IPS DF 6.9 (cell line): ENCODE measurements at regions not wholly inside any gene's neighbourhood (a gene's known extent, or its start where the extent isn't known, plus 50 kb on each side); places are given as distances from the start of the nearest gene placed in this dataset.

Experiments
- DNase-seq: peaks from one replicate; pipeline ENCODE4 v3.0.0-alpha.2; 2013; ENCODE audit warnings: low read depth, low spot score
- H3K27ac ChIP-seq: one replicate; pipeline ENCODE4 v1.5.1; 2013; ENCODE audit warnings: low read length, control low read depth
- H3K27me3 ChIP-seq: 2 replicates; pipeline ENCODE4 v1.6.1; 2013; ENCODE audit warnings: mild to moderate bottlenecking, low read length; ENCODE audit not compliant: control insufficient read depth, insufficient read depth
- H3K36me3 ChIP-seq: 2 replicates; pipeline ENCODE4 v1.6.1; 2013; ENCODE audit warnings: low read length; ENCODE audit not compliant: control insufficient read depth, insufficient read depth
- H3K4me1 ChIP-seq: 2 replicates; pipeline ENCODE4 v1.6.1; 2013; ENCODE audit warnings: low read length; ENCODE audit not compliant: control insufficient read depth, insufficient read depth
- H3K4me3 ChIP-seq: 2 replicates; pipeline ENCODE4 v1.5.1; 2013; ENCODE audit warnings: mild to moderate bottlenecking, low read length
- H3K9me3 ChIP-seq: 2 replicates; pipeline ENCODE4 v1.6.1; 2013; ENCODE audit warnings: low read length, inconsistent platforms; ENCODE audit not compliant: control insufficient read depth, insufficient read depth
- WGBS: extraction: QIAGEN DNeasy Blood & Tissue Kit; methylation state at CpG from one replicate; pipeline ENCODE4 v1.1.7; 2013; ENCODE audit warnings: mixed read lengths, missing lambda C conversion rate; ENCODE audit not compliant: insufficient read length, insufficient coverage; 5-methylcytosine and 5-hydroxymethylcytosine counted together

DNA sequence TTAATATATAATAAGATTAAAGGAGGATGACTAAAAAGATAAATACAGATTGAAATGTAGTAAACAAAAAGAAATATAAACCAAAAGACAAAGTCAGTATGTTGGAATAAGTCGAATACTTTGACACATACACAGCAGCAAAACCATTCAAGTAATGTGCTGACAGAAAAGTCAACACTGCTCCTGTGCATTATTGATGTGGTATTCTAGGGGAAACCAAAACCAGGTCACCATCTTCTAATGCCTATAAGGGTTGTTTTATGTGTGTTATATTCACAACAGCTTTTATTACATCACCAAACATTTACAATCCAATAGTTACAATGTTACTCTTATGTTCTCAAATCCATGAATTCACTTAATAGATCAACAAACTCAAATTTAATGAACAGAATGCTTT lies 111.8 kb upstream of the DKK2 start:
- Histone ChIP-seq H3K9me3 (no peaks in the 10 kb centered on the region), H3K36me3 (no peaks in the 10 kb centered on the region), H3K27me3 (no peaks in the 10 kb centered on the region), H3K27ac (no peak overlapping the region), H3K4me1 (peaks cover under 1% of the 10 kb centered on the region; the same call in 1 of the 2 replicates), H3K4me3 (no peak overlapping the region)
- DNase-seq: no peak
- no CpG with 5 or more reads among the region's 1 CpG for WGBS

- H3K4me1 ChIP-seq: no peaks in the 10 kb centered on the region
- no CpG with 5 or more reads among the region's 1 CpG for WGBS
Observed at GRCh38 chr4:107138433-107138832, 102.3 kb upstream of the DKK2 start.

DNA sequence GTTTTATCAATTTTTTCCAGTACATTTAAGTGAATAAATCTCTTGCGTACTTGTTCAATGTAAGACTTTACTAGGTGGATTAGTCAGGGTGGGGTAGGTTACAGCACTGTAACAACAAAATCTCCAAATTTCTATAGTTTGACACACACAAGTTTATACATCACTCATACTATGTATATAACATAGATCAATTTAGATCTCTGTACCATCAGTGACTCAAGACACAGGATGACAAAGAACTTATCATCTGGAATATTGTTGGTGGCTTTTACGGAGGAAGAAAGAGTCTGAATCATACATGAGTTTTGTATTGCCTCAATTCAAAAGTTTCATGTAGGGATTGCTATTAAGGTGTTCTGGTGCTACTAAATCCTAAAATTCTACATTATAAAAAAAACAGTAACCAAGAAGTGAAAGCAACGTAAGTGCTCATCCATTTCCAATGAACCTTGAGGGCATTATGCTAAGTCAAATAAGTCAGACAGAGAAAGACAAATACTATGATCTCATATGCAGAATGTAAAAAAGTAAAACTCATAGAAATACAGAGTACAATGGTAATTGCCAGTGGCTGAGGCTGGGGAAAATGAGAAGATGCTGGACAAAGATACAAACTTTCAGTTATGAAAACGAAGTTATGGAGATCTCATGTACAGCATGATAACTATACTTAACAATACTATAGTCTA lies 98.0 kb upstream of the DKK2 start:
- H3K27ac ChIP-seq: no peak overlapping the region
- no peaks in the 10 kb centered on the region for H3K36me3 ChIP-seq
- no peaks in the 10 kb centered on the region for H3K27me3 ChIP-seq
- no peak overlapping the region for H3K4me3 ChIP-seq
- DNase-seq: no peak
- no peaks in the 10 kb centered on the region for H3K9me3 ChIP-seq
- H3K4me1 ChIP-seq: no peaks in the 10 kb centered on the region
- WGBS: no CpG with 5 or more reads among the region's 4 CpGs

More at GRCh38 chr4:107138433-107138832, 102.3 kb upstream of the DKK2 start:
- H3K36me3 ChIP-seq: no peaks in the 10 kb centered on the region
- H3K27me3 ChIP-seq: no peaks in the 10 kb centered on the region
- no peaks in the 10 kb centered on the region for H3K9me3 ChIP-seq
- no peak for DNase-seq
- no peak overlapping the region for H3K4me3 ChIP-seq
- H3K27ac ChIP-seq: no peak overlapping the region

- Histone ChIP-seq H3K27ac (no peak overlapping the region), H3K27me3 (no peaks in the 10 kb centered on the region), H3K4me1 (no peaks in the 10 kb centered on the region), H3K9me3 (no peaks in the 10 kb centered on the region), H3K36me3 (no peaks in the 10 kb centered on the region), H3K4me3 (no peak overlapping the region)
- no peak for DNase-seq
- WGBS: no CpG with 5 or more reads among the region's 1 CpG
Observed at GRCh38 chr4:107131295-107131694, 95.2 kb upstream of the DKK2 start.

- no CpG with 5 or more reads among the region's 3 CpGs for WGBS
- H3K4me3 ChIP-seq: no peak overlapping the region
- no peaks in the 10 kb centered on the region for H3K9me3 ChIP-seq
- no peaks in the 10 kb centered on the region for H3K36me3 ChIP-seq
- no peak overlapping the region for H3K27ac ChIP-seq
- H3K27me3 ChIP-seq: no peaks in the 10 kb centered on the region
- no peak for DNase-seq
- no peaks in the 10 kb centered on the region for H3K4me1 ChIP-seq
Observed at GRCh38 chr4:107130157-107130556, 94.0 kb upstream of the DKK2 start.

- H3K9me3 ChIP-seq: no peaks in the 10 kb centered on the region
- no peaks in the 10 kb centered on the region for H3K36me3 ChIP-seq
- H3K4me3 ChIP-seq: no peak overlapping the region
- no peak for DNase-seq
- H3K27me3 ChIP-seq: no peaks in the 10 kb centered on the region
- no peak overlapping the region for H3K27ac ChIP-seq
- no CpG with 5 or more reads among the region's 1 CpG for WGBS
- no peaks in the 10 kb centered on the region for H3K4me1 ChIP-seq
Observed at GRCh38 chr4:107129611-107130010, 93.5 kb upstream of the DKK2 start.

DNA sequence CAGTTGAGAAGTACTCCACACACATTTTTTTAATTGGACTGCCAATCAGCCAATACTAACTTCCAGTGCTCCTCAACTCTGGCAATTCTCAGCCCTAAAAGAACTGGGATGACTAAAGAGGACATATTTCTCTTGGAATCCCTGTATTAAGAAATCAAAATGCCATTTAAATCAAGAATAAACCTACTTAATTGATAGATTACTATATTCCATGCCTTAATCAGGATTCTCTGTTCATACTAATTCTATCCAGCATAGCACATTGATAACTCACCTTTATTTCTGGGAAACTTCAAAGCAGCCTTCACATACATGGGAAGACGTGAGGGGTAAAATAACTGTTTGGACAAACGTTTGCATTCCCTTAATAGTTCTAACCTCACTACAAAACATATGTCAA lies 93.0 kb upstream of the DKK2 start:
- Histone ChIP-seq H3K27me3 (no peaks in the 10 kb centered on the region), H3K4me1 (no peaks in the 10 kb centered on the region), H3K4me3 (no peak overlapping the region), H3K9me3 (no peaks in the 10 kb centered on the region), H3K27ac (no peak overlapping the region), H3K36me3 (no peaks in the 10 kb centered on the region)
- WGBS: no CpG with 5 or more reads among the region's 2 CpGs
- no peak for DNase-seq

GRCh38 chr4:107128116-107128515 lies 92.0 kb upstream of the DKK2 start:
- H3K27me3 ChIP-seq: no peaks in the 10 kb centered on the region
- H3K27ac ChIP-seq: no peak overlapping the region
- DNase-seq: no peak
- WGBS: no CpG with 5 or more reads among the region's 2 CpGs
- no peaks in the 10 kb centered on the region for H3K36me3 ChIP-seq
- H3K4me1 ChIP-seq: no peaks in the 10 kb centered on the region
- no peaks in the 10 kb centered on the region for H3K9me3 ChIP-seq
- H3K4me3 ChIP-seq: no peak overlapping the region

DNA sequence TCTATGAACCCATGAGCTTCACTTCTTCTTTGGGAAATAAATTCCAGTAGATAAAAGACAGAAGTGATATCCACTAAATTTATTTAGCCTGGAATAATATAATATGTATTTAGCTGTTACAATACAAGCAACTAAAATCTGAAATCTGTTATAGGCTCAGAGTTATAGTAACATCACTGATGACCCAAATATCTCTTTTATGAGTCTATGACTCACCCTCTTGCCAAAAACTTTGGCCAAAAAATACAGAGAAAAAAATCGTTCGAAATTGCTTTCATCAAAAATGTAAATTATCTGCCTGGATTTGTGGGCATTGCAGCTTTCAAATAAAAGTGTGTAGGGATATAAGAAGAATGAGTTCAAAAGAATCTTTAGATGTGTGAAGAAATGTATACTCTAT lies 89.4 kb upstream of the DKK2 start:
- no peaks in the 10 kb centered on the region for H3K9me3 ChIP-seq
- no peaks in the 10 kb centered on the region for H3K27me3 ChIP-seq
- no peak overlapping the region for H3K4me3 ChIP-seq
- DNase-seq: no peak
- H3K27ac ChIP-seq: no peak overlapping the region
- WGBS: no CpG with 5 or more reads among the region's 2 CpGs
- no peaks in the 10 kb centered on the region for H3K4me1 ChIP-seq
- no peaks in the 10 kb centered on the region for H3K36me3 ChIP-seq

DNA sequence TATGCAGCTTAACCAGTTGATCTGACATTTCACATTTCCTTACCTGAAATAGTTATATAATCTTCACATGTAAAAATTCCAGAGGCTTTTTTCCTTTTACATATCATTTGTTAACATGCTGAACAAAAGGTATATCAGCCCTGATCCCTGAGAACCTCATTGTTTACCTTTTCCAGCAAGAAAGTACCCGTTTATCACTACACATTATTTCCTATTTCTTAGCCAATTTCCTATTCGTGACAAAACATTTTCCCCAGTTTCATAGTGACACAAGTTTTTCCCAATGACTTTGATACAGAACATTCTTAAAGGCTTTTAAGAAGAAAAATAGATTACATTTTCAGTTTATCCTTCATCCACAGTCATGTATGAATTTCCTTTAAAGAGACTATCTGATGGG lies 86.6 kb upstream of the DKK2 start:
- Histone ChIP-seq H3K9me3 (no peaks in the 10 kb centered on the region), H3K36me3 (no peaks in the 10 kb centered on the region), H3K27me3 (no peaks in the 10 kb centered on the region), H3K27ac (no peak overlapping the region), H3K4me3 (no peak overlapping the region), H3K4me1 (no peaks in the 10 kb centered on the region)
- DNase-seq: no peak
- WGBS: 100% methylated on average over 2 of the region's 2 CpGs

DNA sequence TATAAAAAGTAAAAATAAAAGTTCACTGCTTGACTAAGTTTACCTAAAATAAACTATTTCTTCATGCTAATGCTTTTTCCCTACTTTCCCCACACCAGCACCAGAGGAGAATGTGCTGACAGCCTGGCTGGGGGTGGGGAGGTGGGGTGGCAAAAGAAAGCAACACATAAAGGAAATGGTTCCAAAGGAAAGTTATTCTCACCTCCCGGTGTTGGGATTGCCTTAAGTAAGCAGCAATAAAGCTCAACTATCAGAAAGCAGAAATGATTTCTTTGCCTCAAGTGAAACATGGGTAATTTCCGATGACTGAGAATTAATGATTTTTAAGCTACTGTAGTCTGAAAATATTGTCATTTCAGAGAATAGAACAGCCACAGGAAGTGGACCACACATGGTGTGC lies 84.5 kb upstream of the DKK2 start:
- no CpG with 5 or more reads among the region's 2 CpGs for WGBS
- DNase-seq: no peak
- Histone ChIP-seq H3K4me3 (no peak overlapping the region), H3K27me3 (no peaks in the 10 kb centered on the region), H3K36me3 (no peaks in the 10 kb centered on the region), H3K4me1 (no peaks in the 10 kb centered on the region), H3K27ac (no peak overlapping the region), H3K9me3 (no peaks in the 10 kb centered on the region)
